ENCODE measurements at regions not wholly inside any gene's neighbourhood (a gene's known extent, or its start where the extent isn't known, plus 50 kb on each side); places are given as distances from the start of the nearest gene placed in this dataset.

- TF ChIP-seq CTCF (CRISPR knock-in tag; IDR thresholded peaks at IDR 0.05), result no peak
- TF ChIP-seq NFKB2 (CRISPR knock-in tag; IDR thresholded peaks at IDR 0.05; ENCODE audit: borderline replicate concordance), result no peak
- no peak for TF ChIP-seq STAG1 (CRISPR knock-in tag; IDR thresholded peaks at IDR 0.05)
- no peak for TF ChIP-seq ZKSCAN8 (CRISPR knock-in tag; IDR thresholded peaks at IDR 0.05; ENCODE audit: borderline replicate concordance)
- TF ChIP-seq IRF2 (CRISPR knock-in tag; IDR thresholded peaks at IDR 0.05), result no peak
- TF ChIP-seq TIGD3 (CRISPR knock-in tag; IDR thresholded peaks at IDR 0.05; ENCODE audit: borderline replicate concordance), result no peak
- no peak for TF ChIP-seq ZNF274 (CRISPR knock-in tag; IDR thresholded peaks at IDR 0.05)
- no peak for TF ChIP-seq PHB2 (IDR thresholded peaks at IDR 0.05; ENCODE audit: partially characterized antibody)
Observed at GRCh38 chr7:96869538-96869937, 135.8 kb upstream of the DLX6 start.
